Rectal smooth muscle tissue (tissue), 1 donor: ENCODE measurements at regions not wholly inside any gene's neighbourhood (a gene's known extent, or its start where the extent isn't known, plus 50 kb on each side); places are given as distances from the start of the nearest gene placed in this dataset.

Experiments
- H3K27ac ChIP-seq: one replicate; pipeline ENCODE4 v1.7.0; 2013; ENCODE audit warnings: low read depth, low read length, inconsistent platforms
- H3K27me3 ChIP-seq: one replicate; pipeline ENCODE4 v1.7.0; 2013; ENCODE audit warnings: low read length; ENCODE audit not compliant: control insufficient read depth, insufficient read depth
- H3K36me3 ChIP-seq: one replicate; pipeline ENCODE4 v1.7.0; 2013; ENCODE audit warnings: low read length; ENCODE audit not compliant: control insufficient read depth, insufficient read depth
- H3K4me1 ChIP-seq: one replicate; pipeline ENCODE4 v1.7.0; 2013; ENCODE audit warnings: low read length; ENCODE audit not compliant: control insufficient read depth, insufficient read depth
- H3K4me3 ChIP-seq: one replicate; pipeline ENCODE4 v1.7.0; 2013; ENCODE audit warnings: low read length
- H3K9ac ChIP-seq: one replicate; pipeline ENCODE4 v1.7.0; 2013; ENCODE audit warnings: low read length

- Histone ChIP-seq H3K4me3 (no peak overlapping the region), H3K27me3 (no peaks in the 10 kb centered on the region)
These were observed 301.0 kb upstream of the HS6ST1 start for GRCh38 chr2:128619471-128620325.

GRCh38 chr2:128621074-128621473, 302.4 kb upstream of the HS6ST1 start:
- Histone ChIP-seq H3K36me3 (no peaks in the 10 kb centered on the region), H3K27me3 (no peaks in the 10 kb centered on the region), H3K27ac (no peak overlapping the region), H3K4me3 (no peak overlapping the region), H3K4me1 (no peaks in the 10 kb centered on the region), H3K9ac (no peak overlapping the region)

More at GRCh38 chr2:128619471-128620325, 301.0 kb upstream of the HS6ST1 start:
- H3K4me1 ChIP-seq = no peaks in the 10 kb centered on the region
- H3K36me3 ChIP-seq = no peaks in the 10 kb centered on the region
- H3K9ac ChIP-seq = no peak overlapping the region
- no peak overlapping the region for H3K27ac ChIP-seq

GRCh38 chr2:128622371-128622770, 303.7 kb upstream of the HS6ST1 start:
- Histone ChIP-seq H3K27me3 (no peaks in the 10 kb centered on the region), H3K4me1 (no peaks in the 10 kb centered on the region), H3K9ac (no peak overlapping the region), H3K4me3 (no peak overlapping the region), H3K27ac (no peak overlapping the region), H3K36me3 (no peaks in the 10 kb centered on the region)

- Histone ChIP-seq H3K27ac (no peak overlapping the region), H3K4me3 (no peak overlapping the region), H3K9ac (no peak overlapping the region), H3K4me1 (no peaks in the 10 kb centered on the region), H3K27me3 (no peaks in the 10 kb centered on the region), H3K36me3 (no peaks in the 10 kb centered on the region)
These were observed 304.4 kb upstream of the HS6ST1 start for GRCh38 chr2:128622955-128623620.

GRCh38 chr2:128623776-128624761, 305.4 kb upstream of the HS6ST1 start:
- no peaks in the 10 kb centered on the region for H3K36me3 ChIP-seq
- no peak overlapping the region for H3K4me3 ChIP-seq
- no peaks in the 10 kb centered on the region for H3K4me1 ChIP-seq
- H3K27me3 ChIP-seq = peaks cover under 1% of the 10 kb centered on the region
- H3K27ac ChIP-seq = no peak overlapping the region
- no peak overlapping the region for H3K9ac ChIP-seq

GRCh38 chr2:128624956-128625355, 306.3 kb upstream of the HS6ST1 start:
- H3K4me1 ChIP-seq = no peaks in the 10 kb centered on the region
- no peak overlapping the region for H3K27ac ChIP-seq
- no peak overlapping the region for H3K9ac ChIP-seq
- H3K4me3 ChIP-seq = no peak overlapping the region
- peaks cover 3% of the 10 kb centered on the region for H3K27me3 ChIP-seq
- H3K36me3 ChIP-seq = no peaks in the 10 kb centered on the region

GRCh38 chr2:128625421-128625820, 306.8 kb upstream of the HS6ST1 start:
- H3K27ac ChIP-seq = no peak overlapping the region
- H3K27me3 ChIP-seq = peaks cover 3% of the 10 kb centered on the region
- H3K4me3 ChIP-seq = no peak overlapping the region
- H3K36me3 ChIP-seq = no peaks in the 10 kb centered on the region
- no peaks in the 10 kb centered on the region for H3K4me1 ChIP-seq
- H3K9ac ChIP-seq = no peak overlapping the region

- Histone ChIP-seq H3K9ac (no peak overlapping the region), H3K36me3 (no peaks in the 10 kb centered on the region), H3K27ac (no peak overlapping the region), H3K4me1 (no peaks in the 10 kb centered on the region), H3K4me3 (no peak overlapping the region), H3K27me3 (peaks cover 3% of the 10 kb centered on the region)
These were observed 307.5 kb upstream of the HS6ST1 start for GRCh38 chr2:128625963-128626759.

GRCh38 chr2:128626760-128627511, 308.3 kb upstream of the HS6ST1 start:
- Histone ChIP-seq H3K36me3 (no peaks in the 10 kb centered on the region), H3K9ac (no peak overlapping the region), H3K27ac (no peak overlapping the region), H3K27me3 (peaks cover 3% of the 10 kb centered on the region), H3K4me1 (no peaks in the 10 kb centered on the region), H3K4me3 (no peak overlapping the region)

GRCh38 chr2:128628206-128628605, 309.5 kb upstream of the HS6ST1 start:
- no peaks in the 10 kb centered on the region for H3K36me3 ChIP-seq
- no peak overlapping the region for H3K9ac ChIP-seq
- H3K27me3 ChIP-seq = peaks cover 3% of the 10 kb centered on the region
- no peaks in the 10 kb centered on the region for H3K4me1 ChIP-seq
- no peak overlapping the region for H3K27ac ChIP-seq
- no peak overlapping the region for H3K4me3 ChIP-seq

GRCh38 chr2:128628996-128629395, 310.3 kb upstream of the HS6ST1 start:
- Histone ChIP-seq H3K4me1 (no peaks in the 10 kb centered on the region), H3K9ac (no peak overlapping the region), H3K4me3 (no peak overlapping the region), H3K27ac (no peak overlapping the region), H3K36me3 (no peaks in the 10 kb centered on the region), H3K27me3 (peaks cover 3% of the 10 kb centered on the region)
